KMS-11 (cell line): ENCODE measurements at regions not wholly inside any gene's neighbourhood (a gene's known extent, or its start where the extent isn't known, plus 50 kb on each side); places are given as distances from the start of the nearest gene placed in this dataset.
"Not testable (repeated sequence)": the region's sequence is repeated elsewhere in the genome, so short reads cannot be mapped to it uniquely, and the experiment has no call there.

ENCODE experiments used
- H2AFZ ChIP-seq: fragments of 200-600 bp; sonication (generic); 2 replicates; pipeline ENCODE4 v1.6.1; 2016; ENCODE audit warnings: antibody characterized with exemption, mixed run types, low read depth
- H3K27ac ChIP-seq: fragments of 200-600 bp; sonication (generic); 2 replicates; pipeline ENCODE4 v1.6.1; 2016; ENCODE audit warnings: mild to moderate bottlenecking, mixed run types
- H3K27me3 ChIP-seq: fragments of 200-600 bp; sonication (generic); 2 replicates; pipeline ENCODE4 v1.6.1; 2017; ENCODE audit warnings: mild to moderate bottlenecking, low read depth, mixed run types, moderate library complexity; ENCODE audit not compliant: insufficient read depth
- H3K36me3 ChIP-seq: fragments of 200-600 bp; sonication (generic); 2 replicates; pipeline ENCODE4 v1.6.1; 2017; ENCODE audit warnings: mild to moderate bottlenecking, mixed run types; ENCODE audit not compliant: insufficient read depth
- H3K4me1 ChIP-seq: fragments of 200-600 bp; sonication (generic); 2 replicates; pipeline ENCODE4 v1.6.1; 2016; ENCODE audit warnings: mild to moderate bottlenecking, low read depth, mixed run types; ENCODE audit not compliant: poor library complexity, severe bottlenecking
- H3K4me2 ChIP-seq: fragments of 200-600 bp; sonication (generic); 2 replicates; pipeline ENCODE4 v1.7.0; 2016; ENCODE audit warnings: mild to moderate bottlenecking, mixed run types
- H3K4me3 ChIP-seq: fragments of 200-600 bp; sonication (generic); IDR thresholded peaks from 2 replicates; pipeline ENCODE4 v1.6.1; 2017; ENCODE audit warnings: low read depth, low read length, mixed read lengths; ENCODE audit not compliant: insufficient read depth
- H3K79me2 ChIP-seq: fragments of 200-600 bp; sonication (generic); 2 replicates; pipeline ENCODE4 v1.6.1; 2016; ENCODE audit warnings: low read depth, mixed run types; ENCODE audit not compliant: insufficient read depth
- H3K9ac ChIP-seq: fragments of 200-600 bp; sonication (generic); 2 replicates; pipeline ENCODE4 v1.6.1; 2016; ENCODE audit warnings: mild to moderate bottlenecking, mixed run types
- H4K20me1 ChIP-seq: fragments of 200-600 bp; sonication (generic); 2 replicates; pipeline ENCODE4 v1.6.1; 2016; ENCODE audit warnings: mild to moderate bottlenecking, mixed run types; ENCODE audit not compliant: insufficient read depth
- CTCF ChIP-seq: fragments of 200-600 bp; sonication (generic); conservative IDR thresholded peaks from 2 replicates; pipeline ENCODE4 v1.6.1; 2017; ENCODE audit warnings: low read depth, mild to moderate bottlenecking, antibody characterized with exemption, low read length, moderate library complexity, mixed read lengths

- Histone ChIP-seq H2AFZ (no peak overlapping the region), H3K27me3 (no peaks in the 10 kb centered on the region), H3K4me1 (no peaks in the 10 kb centered on the region), H3K27ac (no peak overlapping the region), H3K4me3 (no peak overlapping the region), H3K79me2 (no peaks in the 10 kb centered on the region), H3K9ac (no peak overlapping the region), H3K36me3 (no peaks in the 10 kb centered on the region), H4K20me1 (no peaks in the 10 kb centered on the region), H3K4me2 (no peak overlapping the region)
- TF ChIP-seq CTCF: no peak
These were observed 92.0 kb upstream of the RNU6-1 start for GRCh38 chr15:67931861-67932260.

GRCh38 chr15:67934126-67934525 is 94.3 kb upstream of the RNU6-1 start:
- not testable (repeated sequence) for H3K4me3 ChIP-seq, H3K27ac ChIP-seq, H3K27me3 ChIP-seq, H3K9ac ChIP-seq, H2AFZ ChIP-seq, H3K4me2 ChIP-seq, H3K79me2 ChIP-seq, H3K4me1 ChIP-seq, H4K20me1 ChIP-seq, H3K36me3 ChIP-seq

GRCh38 chr15:67935244-67935643 is 95.4 kb upstream of the RNU6-1 start:
- Histone ChIP-seq H3K9ac (no peak overlapping the region), H3K4me2 (no peak overlapping the region), H3K79me2 (no peaks in the 10 kb centered on the region), H3K36me3 (no peaks in the 10 kb centered on the region), H3K4me1 (peaks cover 8% of the 10 kb centered on the region), H3K4me3 (no peak overlapping the region), H3K27ac (no peak overlapping the region), H3K27me3 (no peaks in the 10 kb centered on the region), H2AFZ (no peak overlapping the region), H4K20me1 (no peaks in the 10 kb centered on the region)
- TF ChIP-seq CTCF: no peak

- H4K20me1 ChIP-seq: no peaks in the 10 kb centered on the region
- H3K4me2 ChIP-seq: no peak overlapping the region
- no peaks in the 10 kb centered on the region for H3K36me3 ChIP-seq
- H3K4me1 ChIP-seq: peaks cover 10% of the 10 kb centered on the region
- no peak overlapping the region for H3K4me3 ChIP-seq
- H3K27me3 ChIP-seq: no peaks in the 10 kb centered on the region; the same call in 1 of the 2 replicates
- no peak for TF ChIP-seq CTCF
- no peaks in the 10 kb centered on the region for H3K79me2 ChIP-seq
- no peak overlapping the region for H2AFZ ChIP-seq
- no peak overlapping the region for H3K9ac ChIP-seq
- H3K27ac ChIP-seq: no peak overlapping the region
These were observed 96.4 kb upstream of the RNU6-1 start for GRCh38 chr15:67936258-67936657.

- H3K9ac ChIP-seq: no peak overlapping the region
- H2AFZ ChIP-seq: no peak overlapping the region
- H3K4me3 ChIP-seq: no peak overlapping the region
- H3K4me2 ChIP-seq: no peak overlapping the region
- H3K36me3 ChIP-seq: no peaks in the 10 kb centered on the region
- no peaks in the 10 kb centered on the region; the same call in 1 of the 2 replicates for H3K27me3 ChIP-seq
- H3K79me2 ChIP-seq: no peaks in the 10 kb centered on the region
- H4K20me1 ChIP-seq: no peaks in the 10 kb centered on the region
- H3K27ac ChIP-seq: no peak overlapping the region
- TF ChIP-seq CTCF: no peak
- H3K4me1 ChIP-seq: peaks cover 10% of the 10 kb centered on the region
These were observed 97.4 kb upstream of the RNU6-1 start for GRCh38 chr15:67937153-67937761.

GRCh38 chr15:67939179-67939578 is 99.3 kb upstream of the RNU6-1 start:
- not testable (repeated sequence) for H3K4me1 ChIP-seq

GRCh38 chr15:67939588-67940323 is 99.9 kb upstream of the RNU6-1 start:
- H3K9ac ChIP-seq, H3K4me3 ChIP-seq, H3K27me3 ChIP-seq, H3K79me2 ChIP-seq, H4K20me1 ChIP-seq, H3K4me1 ChIP-seq, H2AFZ ChIP-seq, H3K36me3 ChIP-seq, H3K27ac ChIP-seq, H3K4me2 ChIP-seq: not testable (repeated sequence)

More at GRCh38 chr15:67939179-67939578, 99.3 kb upstream of the RNU6-1 start:
- H2AFZ ChIP-seq, H3K4me3 ChIP-seq, H3K9ac ChIP-seq, H3K79me2 ChIP-seq, H3K27me3 ChIP-seq, H3K36me3 ChIP-seq, H3K27ac ChIP-seq, H3K4me2 ChIP-seq, H4K20me1 ChIP-seq: not testable (repeated sequence)
